ENCODE measurements at regions not wholly inside any gene's neighbourhood (a gene's known extent, or its start where the extent isn't known, plus 50 kb on each side); places are given as distances from the start of the nearest gene placed in this dataset.

- Histone ChIP-seq H3K9me3 (ENCODE audit: control insufficient read depth, insufficient read depth, low read length) (no peaks in the 10 kb centered on the region; the same call in 1 of the 2 replicates), H2BK5ac (ENCODE audit: low read depth, low read length, poor library complexity, severe bottlenecking) (no peak overlapping the region), H3K14ac (replicated peaks; ENCODE audit: low read depth, low read length) (no peak overlapping the region), H3K56ac (ENCODE audit: extremely low read depth, insufficient read depth, low read length) (no peak overlapping the region), H3K27me3 (ENCODE audit: control insufficient read depth, insufficient read depth, low read length) (peaks cover 5% of the 10 kb centered on the region), H2BK20ac (ENCODE audit: low read depth, low read length) (no peak overlapping the region), H3K27ac (ENCODE audit: insufficient read depth, low read length) (no peak overlapping the region), H3K4me3 (ENCODE audit: insufficient read depth, low read depth, low read length) (no peak overlapping the region), H3K79me1 (ENCODE audit: low read depth in 1 of 2, low read length in 2 of 2) (no peaks in the 10 kb centered on the region), H2AK5ac (ENCODE audit: low read depth, low read length) (no peak overlapping the region), H3K4me2 (ENCODE audit: low read depth, low read length) (no peak overlapping the region), H3K9ac (ENCODE audit: low read depth, low read length) (no peak overlapping the region), H3K36me3 (ENCODE audit: control insufficient read depth, insufficient read depth, low read length) (no peaks in the 10 kb centered on the region), H4K8ac (ENCODE audit: low read depth in 2 of 2, low read length in 2 of 2) (no peak overlapping the region), H4K91ac (ENCODE audit: insufficient read depth, low read depth, low read length) (no peak overlapping the region), H3K4me1 (ENCODE audit: control insufficient read depth, insufficient read depth, low read length) (no peaks in the 10 kb centered on the region), H3K9me1 (ENCODE audit: insufficient read depth, low read length) (no peaks in the 10 kb centered on the region), H2BK15ac (ENCODE audit: low read depth, low read length) (no peak overlapping the region), H2AK9ac (replicated peaks; ENCODE audit: low read depth, low read length, poor library complexity) (no peak overlapping the region), H2BK120ac (ENCODE audit: low read depth, low read length) (no peak overlapping the region), H4K5ac (ENCODE audit: low read depth, low read length) (no peak overlapping the region), H3K18ac (ENCODE audit: low read depth, low read length) (no peak overlapping the region), H3K4ac (ENCODE audit: low read depth, low read length) (no peak overlapping the region), H3K23ac (ENCODE audit: low read depth, low read length) (no peak overlapping the region), H4K20me1 (ENCODE audit: insufficient read depth, low read length) (no peaks in the 10 kb centered on the region), H2AFZ (replicated peaks; ENCODE audit: low read length, poor library complexity) (no peak overlapping the region)
- WGBS, 2 experiments (ENCODE audit: extremely low coverage in 2 of 2, insufficient read length in 1 of 2): 50% methylated on average over 1 of the region's 2 CpGs; no CpG with 5 or more reads in 1 of the 2 experiments
- POLR2A ChIA-PET (ENCODE audit: unreplicated experiment): no interaction called here
- ATAC-seq (ENCODE audit: low read depth): no peak
- in situ Hi-C loops (cut with MboI; ENCODE audit: low sequenced_read_pairs): no loop called here
- CTCF ChIA-PET: no interaction called here
- dilution Hi-C loops (cut with HindIII; ENCODE audit: low sequenced_read_pairs, unreplicated experiment): no loop called here
- TF ChIP-seq SMC3 (IDR thresholded peaks at IDR 0.05; ENCODE audit: low read depth, low read length) (no peak), RCOR1 (IDR thresholded peaks at IDR 0.05; ENCODE audit: insufficient replicate concordance, low read length) (no peak), FOS (IDR thresholded peaks at IDR 0.05; ENCODE audit: low read depth, low read length) (no peak), MAZ (IDR thresholded peaks at IDR 0.05; ENCODE audit: borderline replicate concordance, low read depth, low read length) (no peak), CHD1 (IDR thresholded peaks at IDR 0.05; ENCODE audit: low read depth, low read length) (no peak), ELK1 (IDR thresholded peaks at IDR 0.05; ENCODE audit: borderline replicate concordance, low read depth, low read length) (no peak), RAD21 (IDR thresholded peaks at IDR 0.05; ENCODE audit: low read length) (no peak), MAFK (IDR thresholded peaks at IDR 0.05; ENCODE audit: low read depth, low read length) (no peak), POLR2A (IDR thresholded peaks at IDR 0.05; ENCODE audit: low read depth, low read length) (no peak), RFX5 (IDR thresholded peaks at IDR 0.05; ENCODE audit: low read depth, low read length) (no peak), MXI1 (IDR thresholded peaks at IDR 0.05; ENCODE audit: borderline replicate concordance, low read depth, low read length) (no peak), BHLHE40 (IDR thresholded peaks at IDR 0.05; ENCODE audit: low read depth, low read length) (no peak), NFE2L2 (IDR thresholded peaks at IDR 0.05; ENCODE audit: low read depth, low read length) (no peak), CEBPB (IDR thresholded peaks at IDR 0.05; ENCODE audit: low read depth, low read length) (no peak), CTCF (conservative IDR thresholded peaks at IDR 0.05; ENCODE audit: low read depth, low read length) (no peak)
- TF ChIP-seq, protein P1, sequence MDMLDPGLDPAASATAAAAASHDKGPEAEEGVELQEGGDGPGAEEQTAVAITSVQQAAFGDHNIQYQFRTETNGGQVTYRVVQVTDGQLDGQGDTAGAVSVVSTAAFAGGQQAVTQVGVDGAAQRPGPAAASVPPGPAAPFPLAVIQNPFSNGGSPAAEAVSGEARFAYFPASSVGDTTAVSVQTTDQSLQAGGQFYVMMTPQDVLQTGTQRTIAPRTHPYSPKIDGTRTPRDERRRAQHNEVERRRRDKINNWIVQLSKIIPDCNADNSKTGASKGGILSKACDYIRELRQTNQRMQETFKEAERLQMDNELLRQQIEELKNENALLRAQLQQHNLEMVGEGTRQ (IDR thresholded peaks at IDR 0.05; ENCODE audit: low read depth, low read length): no peak
- BruUV-seq (replicated peaks): no TSS peak
- DNase-seq: no peak
- intact Hi-C loops (cut with micrococcal nuclease): no loop called here
Measured at GRCh38 chr11:94673386-94673785, 94.8 kb upstream of the AMOTL1 start.

Data from IMR-90 (cell line).